ENCODE measurements at regions not wholly inside any gene's neighbourhood (a gene's known extent, or its start where the extent isn't known, plus 50 kb on each side); places are given as distances from the start of the nearest gene placed in this dataset.
"Not testable (repeated sequence)": the region's sequence is repeated elsewhere in the genome, so short reads cannot be mapped to it uniquely, and the experiment has no call there.

DNA sequence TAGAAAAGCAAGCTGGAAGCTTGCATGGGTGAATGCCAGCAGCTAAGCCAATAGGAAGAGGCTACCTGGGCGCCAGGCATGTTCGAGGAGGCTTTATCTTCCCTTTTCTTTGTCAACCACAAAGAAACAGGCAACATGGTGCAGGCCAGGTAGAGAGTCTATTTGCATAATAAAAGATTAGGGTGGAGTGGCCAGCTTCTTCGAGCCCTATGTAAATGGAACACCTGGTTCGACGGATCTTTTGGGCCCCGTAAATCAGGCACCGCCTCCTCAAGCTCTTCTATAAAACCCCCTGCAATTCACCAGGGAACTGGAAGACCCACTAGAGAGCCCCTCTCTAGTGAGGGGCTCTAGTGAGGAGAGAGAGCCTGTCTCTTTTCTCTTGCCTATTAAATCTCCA lies 1106.2 kb upstream of the CELF2 start:
- FAIRE-seq, result no peak

DNA sequence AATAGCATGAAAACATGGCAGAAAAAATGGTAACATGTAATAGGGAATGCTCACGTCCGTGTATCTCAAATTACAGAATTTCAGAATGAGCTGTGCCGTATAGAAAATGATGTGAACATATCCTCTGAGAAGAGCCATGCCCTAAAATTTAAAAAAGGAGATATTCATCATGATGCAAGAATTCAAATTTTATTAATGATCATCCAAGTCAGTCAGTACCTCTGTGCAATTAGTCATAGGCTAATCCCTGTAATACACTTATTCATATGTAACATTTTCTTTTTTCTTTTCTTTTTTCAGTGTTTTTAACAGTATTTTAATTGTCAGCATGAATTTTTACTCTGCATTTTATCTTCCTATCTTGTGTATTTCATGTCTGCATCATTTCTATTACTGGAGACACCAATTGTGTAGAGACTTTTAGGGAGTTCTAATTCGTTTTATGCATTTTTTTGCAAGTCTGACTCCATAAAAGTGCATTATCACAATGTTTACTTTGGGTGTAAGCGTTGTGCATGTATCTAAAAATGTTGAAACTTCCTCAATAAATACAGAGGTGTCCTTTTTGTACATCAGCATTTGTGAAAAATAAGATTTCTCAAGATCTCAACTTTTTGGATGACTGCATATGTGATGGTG lies 1103.7 kb upstream of the CELF2 start:
- no peak for FAIRE-seq

DNA sequence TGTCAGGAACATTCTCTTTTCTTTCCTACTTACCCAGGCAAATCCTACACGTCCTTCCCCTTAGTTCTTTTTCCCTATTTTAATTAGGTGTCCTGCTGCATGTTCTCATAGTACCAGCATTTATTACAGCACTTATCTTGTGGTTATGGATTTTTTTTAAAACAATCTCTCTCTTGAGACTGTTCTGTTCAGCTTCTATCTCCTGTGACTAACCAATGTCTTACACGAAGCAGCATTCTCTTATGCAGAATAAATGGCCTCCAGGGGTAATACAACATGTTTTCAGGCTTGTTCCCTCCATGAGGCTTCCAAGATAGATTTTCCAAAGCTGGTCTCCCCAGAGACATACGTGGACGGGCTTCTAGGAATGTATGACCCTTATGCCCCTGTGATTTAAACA lies 1096.1 kb upstream of the CELF2 start:
- FAIRE-seq, result no peak

- no peak for FAIRE-seq
Observed at GRCh38 chr10:9922126-9922870, 1095.4 kb upstream of the CELF2 start.

DNA sequence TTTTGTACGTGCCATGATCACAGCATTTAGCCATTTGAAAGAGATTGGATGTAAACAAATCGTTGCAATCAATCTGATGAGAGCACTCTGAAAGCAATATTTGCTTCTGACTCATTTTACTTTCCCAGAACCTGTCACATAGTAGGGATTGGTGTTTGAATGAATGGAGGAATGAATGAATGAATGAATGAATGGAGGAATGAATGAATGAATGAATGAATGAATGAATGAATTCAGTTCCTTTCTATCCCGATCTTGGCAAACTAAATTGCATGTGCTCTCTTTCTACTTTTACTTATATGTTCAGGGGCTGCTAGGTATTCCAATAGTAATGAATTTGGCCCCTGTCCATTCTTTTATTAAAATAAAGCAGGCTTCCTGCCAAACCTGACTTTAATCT lies 1091.7 kb upstream of the CELF2 start:
- no peak for FAIRE-seq

GRCh38 chr10:9926881-9927280 lies 1090.8 kb upstream of the CELF2 start:
- no peak for FAIRE-seq

DNA sequence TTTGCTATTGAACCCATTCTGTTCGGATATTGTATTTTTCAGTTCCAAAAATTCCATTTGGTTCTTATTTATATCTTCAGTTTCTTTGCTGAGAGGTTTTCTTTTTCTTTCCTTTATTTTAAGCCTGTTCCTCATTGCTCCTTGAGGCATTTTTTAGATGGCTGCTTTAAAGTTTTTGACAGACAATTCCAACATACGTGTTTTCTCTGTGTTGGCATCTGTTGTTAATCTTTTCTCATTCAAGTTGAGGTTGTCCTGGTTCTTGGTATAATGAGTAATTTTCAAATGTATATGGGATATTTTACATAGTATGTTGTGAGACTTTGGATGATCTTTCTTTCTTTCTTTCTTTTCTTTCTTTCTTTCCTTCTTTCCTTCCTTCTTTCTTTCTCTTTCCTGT lies 1078.0 kb upstream of the CELF2 start:
- FAIRE-seq, result no peak

DNA sequence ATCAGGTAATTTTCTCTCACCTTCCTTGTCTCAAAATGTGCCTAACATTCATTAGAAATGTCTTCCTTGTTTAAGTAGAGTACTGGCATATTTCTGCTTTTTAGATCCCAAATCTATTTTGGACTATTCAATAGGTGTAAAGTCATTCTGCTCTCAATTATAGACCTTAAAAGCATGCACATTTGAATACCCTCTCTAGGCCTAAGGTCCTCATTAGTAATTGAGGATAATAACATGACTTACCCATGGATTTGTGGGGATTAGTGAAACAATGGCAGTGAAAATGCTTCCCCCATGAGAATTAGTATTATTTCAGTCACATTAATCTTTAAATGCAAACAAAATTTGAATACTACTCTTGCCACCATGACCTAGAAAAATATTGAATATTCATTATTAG lies 1073.0 kb upstream of the CELF2 start:
- FAIRE-seq, result no peak

DNA sequence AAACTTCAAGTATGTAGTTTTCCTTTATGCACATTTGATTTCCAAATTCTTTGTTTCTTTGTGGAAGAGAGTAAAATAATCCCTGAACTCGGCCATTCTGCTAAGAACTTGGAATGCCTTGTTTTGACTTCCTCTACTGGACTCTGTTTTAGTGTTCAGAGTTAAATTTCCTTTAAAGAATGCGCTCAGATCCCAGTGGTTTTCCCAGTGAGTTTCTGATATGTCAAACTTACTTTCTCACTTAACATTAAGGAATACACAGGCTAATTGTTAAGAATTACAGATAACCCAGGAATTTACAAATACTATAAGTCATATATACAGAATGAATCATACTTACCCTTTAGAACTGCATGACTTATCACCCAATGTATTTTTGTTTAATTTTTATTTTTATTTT lies 1067.6 kb upstream of the CELF2 start:
- no peak for FAIRE-seq

DNA sequence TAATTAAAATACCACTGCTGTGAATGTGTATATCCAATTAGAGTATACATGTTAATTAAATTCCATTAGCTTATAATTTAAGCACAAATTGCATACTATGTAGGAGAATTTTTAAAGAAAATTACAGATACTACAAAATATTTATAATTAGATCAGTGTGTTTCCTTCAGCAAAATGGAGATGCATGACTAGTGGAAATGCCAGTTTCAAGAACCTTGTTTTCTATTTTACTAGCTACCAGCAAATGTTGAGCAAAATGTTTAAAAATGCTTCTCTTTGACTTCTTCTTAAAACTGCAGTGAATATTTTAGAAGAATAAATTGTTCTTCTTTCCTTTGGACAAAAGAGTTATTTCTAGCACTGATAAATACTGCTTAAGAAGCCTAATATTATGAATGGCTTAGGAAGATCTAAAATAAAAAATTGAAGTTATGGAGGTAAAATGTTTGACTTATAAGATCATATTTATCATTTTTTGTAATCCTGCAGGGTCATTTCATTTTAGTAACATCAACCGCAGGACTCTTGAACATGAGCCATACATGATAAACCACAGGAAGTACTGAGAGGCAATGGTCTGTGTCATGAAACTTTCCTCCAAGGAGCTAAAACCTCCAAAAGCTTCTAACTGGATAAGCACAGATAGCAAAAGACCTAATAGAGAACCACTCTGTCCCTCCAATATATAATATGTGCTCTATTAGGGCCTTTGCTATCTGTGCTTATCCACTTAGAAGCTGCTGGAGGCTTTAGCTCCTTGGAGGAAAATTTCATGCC lies 1066.0 kb upstream of the CELF2 start:
- FAIRE-seq, result no peak

DNA sequence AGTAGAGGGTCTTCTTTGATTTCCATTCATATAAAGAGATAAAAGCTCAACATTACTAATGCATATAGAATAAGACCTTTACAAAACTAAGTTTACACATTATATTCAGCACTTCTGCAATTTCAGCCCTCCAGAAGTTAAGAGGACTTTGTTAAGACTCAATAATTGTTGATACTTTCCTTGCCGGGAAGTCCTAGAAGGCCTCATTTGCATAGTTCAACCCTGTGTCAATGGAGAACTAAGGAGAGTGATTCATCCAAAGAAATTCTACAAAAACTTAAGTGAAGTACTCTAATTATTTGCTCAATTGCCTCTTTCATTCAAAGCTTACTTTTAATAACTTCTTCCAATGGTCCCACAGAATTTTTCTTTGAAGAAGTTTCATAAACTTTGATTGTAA lies 1060.3 kb upstream of the CELF2 start:
- no peak for FAIRE-seq

- not testable (repeated sequence) for FAIRE-seq
Observed at GRCh38 chr10:9957876-9958275, 1059.8 kb upstream of the CELF2 start.

GRCh38 chr10:9965341-9965740 lies 1052.3 kb upstream of the CELF2 start:
- no peak for FAIRE-seq

- FAIRE-seq, result no peak
Observed at GRCh38 chr10:9986786-9987185, 1030.9 kb upstream of the CELF2 start.

GRCh38 chr10:9987197-9987596 lies 1030.5 kb upstream of the CELF2 start:
- no peak for FAIRE-seq

DNA sequence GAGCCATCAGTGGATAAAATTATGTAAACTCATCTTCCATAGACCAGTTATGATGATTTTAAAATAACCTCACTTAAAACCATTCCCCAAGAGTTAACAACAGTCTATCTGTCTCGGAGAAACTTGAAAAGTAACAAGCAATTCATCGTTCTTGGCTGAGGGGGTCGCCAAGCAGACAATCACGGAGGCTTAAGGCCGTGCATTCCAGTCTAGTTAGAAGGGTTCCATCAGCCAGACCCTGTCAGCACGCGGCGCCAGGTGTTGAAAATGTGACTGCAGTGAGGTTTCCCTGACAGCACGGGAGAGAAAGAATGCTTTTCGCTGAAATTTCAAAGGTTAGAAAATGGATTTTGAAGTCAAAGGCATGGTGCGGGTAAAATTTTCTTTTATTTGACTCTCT lies 1025.0 kb upstream of the CELF2 start:
- no peak for FAIRE-seq

GRCh38 chr10:9994131-9994530 lies 1023.5 kb upstream of the CELF2 start:
- no peak for FAIRE-seq

GRCh38 chr10:9999627-10000026 lies 1018.0 kb upstream of the CELF2 start:
- FAIRE-seq, result no peak

DNA sequence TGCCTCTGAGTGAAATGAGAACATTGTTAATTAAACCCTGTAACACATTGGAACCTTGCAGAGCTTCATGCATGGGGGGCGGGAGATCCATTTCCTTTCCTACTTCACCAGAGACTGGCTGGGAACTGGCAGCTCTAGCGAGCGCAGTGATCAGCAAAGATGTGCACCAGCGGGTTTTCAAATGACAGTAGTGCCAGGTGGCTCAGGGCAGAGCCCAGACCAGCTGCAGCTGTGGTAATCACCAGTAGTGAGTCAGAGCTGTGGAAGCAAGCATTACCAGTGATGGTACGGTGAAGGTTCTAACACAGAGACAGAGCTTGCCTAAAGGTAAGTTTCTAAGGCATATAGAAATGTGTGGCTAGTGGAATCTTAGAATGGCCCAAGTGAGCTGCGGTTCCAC lies 1009.7 kb upstream of the CELF2 start:
- FAIRE-seq, result no peak

GRCh38 chr10:10010397-10010796 lies 1007.3 kb upstream of the CELF2 start:
- FAIRE-seq, result no peak

- no peak for FAIRE-seq
Observed at GRCh38 chr10:10014846-10015245, 1002.8 kb upstream of the CELF2 start.

DNA sequence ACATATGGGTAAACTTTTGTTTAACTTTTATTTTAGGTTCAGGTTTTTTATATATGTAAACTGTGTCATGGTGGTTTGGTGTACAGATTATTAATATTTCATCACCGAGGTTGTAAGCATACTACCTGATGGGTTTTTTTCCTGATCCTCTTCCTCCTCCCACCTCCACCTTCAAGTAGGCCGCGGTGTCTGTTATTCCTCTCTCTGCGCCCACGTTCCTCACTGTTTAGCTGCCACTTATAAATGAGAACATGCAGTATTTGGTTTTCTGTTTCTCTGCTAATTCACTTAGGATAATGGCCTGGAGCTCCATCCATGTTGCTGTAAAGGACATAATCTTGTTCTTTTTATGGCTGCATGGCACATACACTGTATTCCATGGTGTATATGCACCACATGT lies 1000.0 kb upstream of the CELF2 start:
- FAIRE-seq, result no peak

- no peak for FAIRE-seq
Observed at GRCh38 chr10:10020945-10021344, 996.7 kb upstream of the CELF2 start.

DNA sequence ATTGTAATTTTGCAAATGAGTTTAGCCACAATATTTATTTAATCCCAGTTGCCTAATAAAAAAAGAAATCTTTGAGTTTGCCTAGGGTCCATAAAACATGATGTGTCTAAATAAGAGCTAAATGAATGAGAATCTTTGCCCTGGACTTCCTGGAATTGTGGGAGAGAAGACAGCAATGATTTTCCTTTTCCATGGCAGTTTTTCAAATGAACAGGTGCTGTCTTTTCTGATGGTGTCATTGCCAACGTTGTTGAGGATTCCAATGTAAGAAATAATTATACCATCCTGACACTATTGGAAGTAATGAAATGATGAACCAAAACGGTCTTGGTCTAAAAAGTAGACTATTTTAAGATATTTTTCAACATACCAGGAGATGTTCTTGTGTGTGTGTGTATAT lies 984.7 kb upstream of the CELF2 start:
- no peak for FAIRE-seq
